Lung microvascular endothelial cell (primary cell): ENCODE measurements at regions not wholly inside any gene's neighbourhood (a gene's known extent, or its start where the extent isn't known, plus 50 kb on each side); places are given as distances from the start of the nearest gene placed in this dataset.

ENCODE experiments used
- DNase-seq, 2 donors: peaks; one replicate each; pipeline versions ENCODE4 v3.0.0 to v3.0.0-alpha.2; 2010; ENCODE audit warnings: low read depth in 2 of 2

DNA sequence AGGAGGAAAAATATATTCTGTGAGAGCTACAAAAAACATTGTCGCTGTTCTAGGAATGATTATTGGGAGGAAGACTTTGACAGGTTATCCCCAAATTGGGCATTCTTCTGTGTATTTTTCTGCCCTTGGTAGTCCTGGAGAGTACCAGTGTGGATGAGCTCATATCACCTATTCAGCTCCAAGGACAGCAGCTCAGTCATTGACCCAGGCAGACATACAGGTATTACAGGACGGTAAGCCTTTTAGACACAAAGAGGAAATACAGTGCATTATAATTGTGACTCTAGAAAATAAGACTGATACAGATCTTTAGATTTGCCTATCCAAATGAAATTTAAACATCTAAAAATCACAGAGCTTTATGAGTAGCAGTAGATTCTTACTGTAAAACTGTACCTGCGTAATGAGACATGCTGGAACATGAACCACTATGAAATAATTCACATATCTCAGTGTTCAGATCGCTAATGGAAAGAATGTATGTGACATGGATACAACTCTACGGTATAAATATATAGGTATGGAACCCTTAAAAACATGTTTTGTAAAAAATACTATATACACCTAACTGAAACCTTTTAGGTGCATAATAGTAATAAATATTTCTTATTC, 56.0 kb downstream of the PLK2 start:
- DNase-seq, result no peak

DNA sequence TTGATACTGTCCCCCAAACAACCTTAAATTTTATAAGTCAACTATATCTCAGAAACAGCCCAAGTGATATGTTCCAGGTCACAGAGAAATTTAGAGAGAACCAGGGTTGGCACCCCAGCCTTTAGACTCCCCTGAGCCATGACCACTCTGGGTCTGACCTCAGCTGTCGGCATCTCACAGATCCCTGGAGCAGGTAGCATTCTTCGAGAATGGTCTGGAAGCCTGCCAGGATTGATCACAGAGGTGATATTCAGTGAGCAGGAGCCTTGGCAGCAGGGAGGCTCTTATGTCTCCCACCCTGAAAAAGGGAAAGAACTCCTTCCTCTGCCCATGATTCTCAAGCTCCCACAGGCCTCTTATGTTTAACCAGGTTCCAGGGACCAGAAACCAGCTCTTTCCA, 58.2 kb downstream of the PLK2 start:
- no peak for DNase-seq

DNA sequence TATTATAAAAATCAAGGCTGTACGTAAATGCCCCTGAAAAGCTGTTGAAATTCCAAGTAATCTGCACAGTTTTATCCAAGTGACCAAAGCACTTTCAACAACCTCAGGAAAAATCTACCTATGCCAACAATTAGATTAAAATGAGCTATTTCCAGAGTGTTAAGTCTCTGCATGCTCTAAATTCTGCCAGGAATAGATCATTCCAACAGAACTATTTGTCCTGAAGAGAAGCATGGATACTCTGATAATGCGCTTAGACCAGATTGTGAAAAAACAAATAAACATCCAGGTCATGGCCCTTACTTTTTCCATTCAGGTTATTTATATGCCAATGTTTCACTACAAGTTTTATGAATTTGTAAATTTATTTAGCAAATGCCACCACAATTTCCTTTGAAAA, 59.1 kb downstream of the PLK2 start:
- no peak for DNase-seq

DNA sequence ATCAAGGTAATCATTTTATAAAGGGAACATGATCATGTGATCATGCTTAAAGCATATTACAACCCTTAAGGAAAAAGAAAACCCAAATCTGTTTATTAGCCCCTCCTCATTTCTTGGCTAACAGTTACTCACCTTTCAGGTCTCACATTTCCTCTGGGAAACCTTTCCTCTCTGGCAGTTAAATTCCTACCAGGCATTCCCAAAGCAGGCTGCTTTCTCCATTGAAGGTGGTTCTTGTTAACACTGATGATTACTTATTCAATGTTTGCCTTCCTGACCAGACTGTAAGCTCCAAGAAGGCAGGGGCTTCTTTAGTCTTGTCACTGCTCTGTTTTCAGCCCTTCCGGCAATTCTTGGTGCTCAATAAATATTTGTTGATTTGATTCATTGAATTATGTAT, 59.9 kb downstream of the PLK2 start:
- no peak for DNase-seq

DNA sequence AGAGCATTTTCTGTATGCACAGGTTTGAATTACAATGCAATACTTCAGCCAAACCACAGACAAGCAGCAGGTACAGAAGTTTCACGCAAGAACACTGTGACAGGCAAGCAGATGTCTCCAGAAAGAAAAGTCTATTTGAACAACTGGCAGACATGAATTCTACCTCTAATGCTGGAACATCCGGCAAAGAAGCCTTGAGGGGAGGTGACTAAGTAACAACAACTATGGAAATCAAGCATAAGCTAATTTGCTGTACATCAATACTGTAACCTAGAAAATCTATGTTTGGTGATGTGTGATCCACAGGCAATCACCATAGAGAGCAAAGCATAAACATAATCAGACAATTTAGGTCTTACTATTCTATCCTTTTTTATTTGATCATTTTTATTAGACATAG, 65.5 kb downstream of the PLK2 start:
- no peak for DNase-seq

DNA sequence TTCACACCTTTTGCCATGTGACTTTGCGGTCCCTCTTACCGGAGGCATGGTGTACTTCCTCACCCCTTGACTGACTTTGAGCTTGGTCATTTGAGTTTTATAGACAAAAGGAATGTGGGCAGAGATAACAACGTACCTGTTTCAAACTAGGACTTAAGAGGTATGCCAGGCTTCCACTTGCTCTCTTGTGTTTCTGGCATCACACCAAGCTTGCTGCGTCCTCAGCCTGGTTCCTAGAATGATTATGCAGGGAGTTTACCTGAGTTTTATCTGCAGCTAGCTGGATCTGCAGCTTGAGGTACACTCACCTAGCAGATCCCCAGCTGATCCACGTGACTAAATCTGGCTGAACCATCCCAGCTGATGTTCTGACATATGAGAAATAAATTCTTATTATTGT, 66.2 kb downstream of the PLK2 start:
- no peak for DNase-seq

DNA sequence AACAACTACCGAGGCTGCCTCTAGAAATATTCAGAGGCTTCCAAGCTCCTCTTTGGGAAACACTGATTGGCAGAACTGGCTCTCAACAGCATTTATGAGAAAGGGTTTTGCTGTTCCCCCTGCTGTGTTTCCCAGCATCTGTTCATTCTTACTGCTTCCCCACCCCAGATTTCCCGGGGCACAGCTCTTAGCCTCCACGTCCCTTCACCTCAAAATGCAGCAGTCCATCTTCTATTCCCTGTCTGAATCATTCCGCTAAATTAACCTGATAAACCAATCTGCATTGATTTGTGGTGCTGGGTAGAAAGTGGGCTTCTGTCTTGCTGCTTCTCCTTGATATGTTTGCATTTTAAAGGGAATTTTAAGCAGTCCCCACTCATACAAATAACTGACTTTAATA, 67.4 kb downstream of the PLK2 start:
- no peak for DNase-seq

DNA sequence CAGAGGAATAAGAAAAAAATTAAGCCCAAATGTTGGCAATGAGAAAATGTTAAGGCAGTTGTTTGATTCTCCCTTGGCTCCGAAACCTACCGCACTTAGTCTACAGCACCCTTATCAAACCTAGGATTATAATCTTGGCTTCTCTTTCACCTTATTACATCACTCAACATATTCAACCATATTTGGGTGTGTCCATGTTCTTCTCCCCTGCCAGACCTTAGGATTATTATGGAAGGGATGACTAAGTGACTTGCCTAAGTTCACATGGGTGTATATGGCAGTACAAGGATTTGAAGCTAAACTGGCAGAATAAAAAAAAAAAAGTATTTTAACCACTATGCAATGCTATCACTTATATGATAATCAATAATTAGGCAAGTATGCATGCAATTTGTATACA, 76.4 kb downstream of the PLK2 start:
- no peak for DNase-seq

DNA sequence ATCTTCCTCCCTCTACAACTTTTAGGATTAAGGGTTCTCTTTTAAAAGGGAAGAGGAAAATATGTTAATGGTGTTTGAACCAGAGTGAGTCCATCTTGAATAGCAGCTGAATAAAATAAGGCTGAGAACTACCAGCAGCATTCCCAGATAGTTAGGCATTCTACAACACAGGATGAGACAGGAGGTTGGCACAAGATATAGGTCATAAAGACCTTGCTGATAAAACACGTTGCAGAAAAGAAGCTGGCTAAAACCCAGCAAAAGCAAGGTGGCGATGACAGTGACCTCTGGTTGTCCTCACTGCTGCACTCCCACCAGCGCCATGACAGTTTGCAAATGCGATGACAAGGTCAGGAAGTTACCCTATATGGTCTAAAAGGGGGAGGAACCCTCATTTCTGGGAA, 77.8 kb downstream of the PLK2 start:
- no peak for DNase-seq

DNA sequence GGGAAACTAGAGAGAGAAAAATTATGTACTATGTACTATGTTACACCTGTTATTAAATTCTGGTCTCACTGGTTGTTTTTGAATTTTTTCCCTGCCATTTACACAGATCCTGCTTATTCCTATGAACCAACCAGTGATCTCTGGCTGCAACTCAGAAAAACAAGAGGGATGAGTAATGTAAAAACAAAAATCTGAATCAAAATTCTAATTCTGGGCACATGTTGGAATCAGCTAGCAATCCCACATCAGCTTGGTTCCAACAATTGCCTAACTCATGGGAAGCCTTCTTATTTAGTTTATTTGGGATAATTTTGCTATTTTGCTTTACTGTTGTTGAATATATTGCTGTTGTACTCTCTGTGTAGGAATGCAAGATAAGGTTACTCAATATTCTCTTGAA, 78.3 kb downstream of the PLK2 start:
- no peak for DNase-seq

DNA sequence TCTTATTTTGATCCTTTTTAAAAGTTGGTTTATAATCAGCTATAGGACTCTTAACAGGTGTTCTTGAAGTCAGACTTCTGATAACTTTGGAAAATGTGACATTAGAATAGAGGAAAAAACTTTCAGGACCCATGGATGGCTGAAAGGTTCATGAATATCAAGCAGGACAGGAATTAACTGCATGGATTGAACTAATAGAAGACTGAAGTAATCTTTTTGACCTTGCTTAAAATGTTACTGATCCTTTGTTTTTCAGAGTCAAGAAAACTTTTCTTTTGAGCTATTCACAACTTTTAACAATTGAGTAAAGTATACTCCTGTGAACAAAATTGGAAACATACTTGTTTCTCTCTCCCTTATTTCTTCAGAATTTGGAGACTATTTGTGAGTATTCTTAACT, 79.2 kb downstream of the PLK2 start:
- DNase-seq, result no peak

DNA sequence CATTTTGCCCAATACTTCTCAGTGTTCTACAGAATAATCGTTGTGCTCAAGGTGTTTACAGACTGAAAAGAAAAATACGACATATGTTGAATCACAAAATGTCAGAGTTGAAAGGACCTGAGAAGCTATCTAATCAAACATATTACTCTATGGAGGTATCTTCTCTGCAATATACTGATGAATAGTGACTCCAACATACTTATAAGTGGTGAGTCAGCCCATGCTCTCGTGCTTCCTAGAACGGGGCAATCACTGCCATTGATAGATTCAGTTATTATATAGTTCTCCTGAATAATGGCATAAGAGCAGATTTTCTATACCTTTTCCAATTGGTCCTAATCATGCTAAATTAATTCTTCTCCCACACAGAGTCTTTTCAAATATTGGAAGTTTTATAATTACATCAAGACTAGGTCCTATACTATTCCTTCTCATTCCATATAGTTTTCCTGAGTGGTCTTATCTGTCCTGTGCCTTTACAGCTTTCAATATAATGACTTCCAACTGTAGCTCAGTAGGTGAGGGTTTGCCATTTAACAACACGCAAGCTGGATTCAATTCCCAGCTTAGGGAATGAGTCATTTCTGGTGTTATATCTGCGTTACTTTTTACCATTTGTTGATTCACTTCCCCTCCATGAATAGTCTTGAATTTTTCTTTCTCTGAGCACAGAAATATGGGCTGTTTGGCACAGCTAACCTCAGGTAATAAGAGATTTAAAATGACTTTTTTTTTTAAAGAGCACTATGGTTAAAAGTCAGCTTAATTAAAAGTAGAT, 81.1 kb downstream of the PLK2 start:
- peak in 1 of 2 donors; percentile 72 for DNase-seq

DNA sequence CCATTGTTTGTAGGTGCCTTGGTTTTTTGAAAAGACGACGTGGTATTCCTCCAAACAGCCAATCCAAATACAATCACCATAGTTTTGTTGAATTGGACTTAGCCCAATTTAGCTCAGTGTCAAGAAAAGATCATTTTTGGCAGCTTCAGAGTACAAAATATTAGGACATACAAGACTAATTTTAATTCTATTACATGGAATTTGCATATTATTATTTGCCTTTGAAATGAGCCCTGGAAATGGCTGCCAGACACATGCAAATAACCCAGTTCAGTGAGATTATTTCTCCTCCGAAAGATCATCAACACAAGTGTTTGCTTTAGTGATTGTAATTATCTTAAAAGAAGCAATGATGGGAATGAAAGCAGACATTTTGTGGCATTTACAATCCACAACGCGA, 89.3 kb downstream of the PLK2 start:
- DNase-seq, result no peak

DNA sequence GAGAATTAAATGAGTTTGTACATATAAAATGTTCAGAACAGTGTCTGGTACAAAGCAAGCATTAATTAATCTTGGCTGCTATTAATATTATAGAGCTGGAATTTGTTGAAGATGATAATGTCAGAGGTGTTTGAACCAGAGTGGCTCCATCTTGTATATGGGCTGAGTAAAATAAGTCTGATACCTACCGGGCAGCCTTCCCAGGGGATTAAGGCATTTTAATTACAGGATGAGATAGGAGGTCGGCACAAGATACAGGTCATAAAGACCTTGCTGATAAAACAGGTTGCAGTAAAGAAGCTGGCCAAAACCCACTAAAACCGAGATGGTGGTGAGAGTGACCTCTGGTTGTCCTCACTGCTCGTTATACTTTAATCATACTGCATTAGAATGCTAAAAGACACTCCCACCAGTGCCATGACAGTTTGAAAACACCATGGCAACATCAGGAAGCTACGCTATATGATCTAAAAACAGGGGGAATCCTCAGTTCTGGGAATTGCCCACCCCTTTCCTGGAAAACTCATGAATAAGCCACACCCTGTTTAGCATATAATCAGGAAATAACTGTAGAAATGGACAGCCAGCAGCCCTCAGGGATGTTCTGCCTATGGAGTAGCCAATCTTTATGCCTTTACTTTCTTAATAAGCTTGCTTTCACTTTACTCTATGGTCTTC, 90.2 kb downstream of the PLK2 start:
- DNase-seq, result peak in 1 of 2 donors; percentile 1

DNA sequence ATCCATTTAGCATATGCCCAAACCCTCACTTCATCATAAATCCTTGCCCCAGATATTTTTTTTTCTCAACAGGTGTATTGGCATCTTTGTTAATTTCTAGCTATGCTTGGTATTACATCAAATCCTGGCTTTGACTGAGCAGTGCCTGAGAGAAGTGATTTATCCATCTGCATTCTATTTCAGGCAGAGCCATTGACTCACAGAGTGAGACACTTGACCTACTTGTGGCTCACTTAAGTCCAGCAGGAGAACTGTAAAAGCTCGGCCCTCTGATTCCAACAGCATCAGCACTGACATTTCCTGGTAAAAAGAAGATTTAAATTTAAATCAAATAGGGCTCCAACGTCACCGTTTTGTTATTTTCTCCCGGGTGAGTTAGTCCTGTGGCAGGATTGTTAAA, 93.4 kb downstream of the PLK2 start:
- DNase-seq, result peak in 1 of 2 donors; percentile 36

DNA sequence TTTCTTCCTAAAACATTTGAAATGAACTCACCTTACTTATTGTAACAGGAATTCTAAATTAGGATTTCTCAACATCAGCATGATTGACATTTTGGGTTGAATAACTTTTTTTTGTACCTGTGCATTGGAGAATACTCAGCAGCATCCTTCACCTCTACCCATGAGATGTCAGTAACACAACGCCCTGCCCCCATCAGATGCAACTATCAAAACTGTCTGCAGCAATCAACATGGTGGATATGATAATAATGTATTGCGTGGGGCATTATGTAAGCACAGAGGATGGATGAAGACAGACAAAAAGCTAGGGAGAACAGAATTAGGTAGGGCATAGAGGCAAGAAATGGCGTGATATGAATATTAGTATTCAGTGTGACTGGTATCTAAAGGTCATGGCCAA, 94.1 kb downstream of the PLK2 start:
- no peak for DNase-seq

DNA sequence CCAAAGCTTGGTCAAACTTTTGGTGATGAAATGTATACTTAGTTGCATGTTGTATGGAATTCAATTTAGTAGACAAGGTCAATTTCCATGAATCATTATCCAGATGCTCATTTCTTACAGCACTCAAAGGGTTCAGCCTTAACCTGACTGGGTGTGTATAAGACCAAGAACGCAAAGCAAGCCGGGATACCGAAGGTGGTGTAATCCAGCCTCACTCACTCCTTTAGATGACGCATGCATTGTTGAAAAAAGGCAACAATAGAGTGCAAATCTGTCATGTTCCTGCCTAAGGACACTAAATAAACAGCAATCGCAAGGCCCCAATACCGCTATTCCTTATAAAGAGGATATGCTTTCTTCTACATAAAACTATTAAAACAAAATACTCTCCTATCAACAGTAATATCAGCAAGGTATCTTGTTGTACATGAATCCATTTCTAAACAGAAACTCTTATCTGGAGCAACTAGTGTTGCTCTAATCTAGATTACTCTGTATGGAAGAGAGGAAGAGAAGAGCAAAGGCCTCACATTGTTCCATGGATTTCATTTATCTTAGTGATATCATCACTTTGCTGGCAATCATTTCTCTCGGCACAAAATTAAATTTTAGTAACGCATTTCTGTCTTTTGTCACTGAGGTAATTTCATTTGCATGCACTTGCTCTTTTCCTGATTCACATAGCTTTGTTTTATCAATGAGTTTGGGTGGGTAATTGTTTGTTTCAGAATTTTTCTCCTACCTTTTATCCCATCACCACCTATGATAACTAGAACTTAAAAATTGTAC, 96.2 kb downstream of the PLK2 start:
- no peak for DNase-seq

DNA sequence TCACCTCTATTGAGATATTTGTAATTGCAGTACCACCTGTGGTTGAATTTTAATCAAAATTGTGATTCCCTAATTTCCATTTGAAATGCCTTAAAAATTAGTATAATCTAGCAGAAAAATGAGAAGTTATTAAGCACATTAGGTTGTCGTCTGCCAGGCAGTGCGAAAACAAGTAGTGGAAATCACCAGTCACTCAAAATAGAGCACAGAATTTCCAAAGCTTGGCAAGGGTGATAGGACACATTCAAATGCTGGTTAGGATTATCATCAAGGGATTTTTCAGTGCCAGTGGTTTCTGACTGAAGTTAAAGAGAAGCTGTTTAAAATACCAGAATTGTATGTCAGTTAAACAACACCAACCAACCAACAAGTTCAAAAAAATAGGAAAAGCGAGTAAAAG, 97.8 kb downstream of the PLK2 start:
- no peak for DNase-seq

DNA sequence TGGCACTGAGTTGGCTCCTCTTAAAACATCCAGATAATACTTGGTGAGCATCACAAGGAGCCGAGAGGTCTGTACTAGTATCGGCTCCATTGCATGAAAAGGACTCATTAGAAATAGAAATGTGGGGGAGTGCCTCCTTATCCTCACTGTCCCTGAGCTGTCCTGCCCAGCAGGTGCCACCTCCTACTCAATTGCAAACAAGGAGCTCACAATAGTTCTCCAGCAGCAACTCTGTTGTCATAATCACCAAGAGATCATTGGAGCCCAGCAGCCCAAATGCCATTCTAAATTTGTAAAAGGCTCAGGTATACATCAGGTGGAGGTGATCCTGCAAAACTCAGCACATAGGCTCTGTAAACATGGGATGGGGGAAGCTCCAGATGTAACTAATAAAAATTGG, 99.1 kb downstream of the PLK2 start:
- no peak for DNase-seq

DNA sequence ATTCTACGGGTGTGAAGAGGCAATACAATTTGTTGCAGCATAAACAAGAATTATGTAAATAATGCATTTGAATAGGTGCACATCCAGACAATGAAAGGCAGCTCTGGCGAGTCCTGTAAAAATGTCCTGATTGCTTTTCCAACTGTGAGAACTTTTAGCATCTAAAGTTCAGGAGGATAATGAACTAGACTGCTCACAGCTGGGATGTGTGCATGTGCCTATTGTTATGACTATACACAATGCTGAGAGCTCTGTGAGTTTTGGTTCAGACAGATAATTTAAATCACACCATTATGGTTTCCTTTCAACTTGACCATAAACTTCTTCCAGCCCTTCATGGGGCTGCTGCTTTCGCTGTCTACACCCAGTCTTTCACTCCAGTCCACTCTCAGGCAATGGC, 99.9 kb downstream of the PLK2 start:
- no peak for DNase-seq

DNA sequence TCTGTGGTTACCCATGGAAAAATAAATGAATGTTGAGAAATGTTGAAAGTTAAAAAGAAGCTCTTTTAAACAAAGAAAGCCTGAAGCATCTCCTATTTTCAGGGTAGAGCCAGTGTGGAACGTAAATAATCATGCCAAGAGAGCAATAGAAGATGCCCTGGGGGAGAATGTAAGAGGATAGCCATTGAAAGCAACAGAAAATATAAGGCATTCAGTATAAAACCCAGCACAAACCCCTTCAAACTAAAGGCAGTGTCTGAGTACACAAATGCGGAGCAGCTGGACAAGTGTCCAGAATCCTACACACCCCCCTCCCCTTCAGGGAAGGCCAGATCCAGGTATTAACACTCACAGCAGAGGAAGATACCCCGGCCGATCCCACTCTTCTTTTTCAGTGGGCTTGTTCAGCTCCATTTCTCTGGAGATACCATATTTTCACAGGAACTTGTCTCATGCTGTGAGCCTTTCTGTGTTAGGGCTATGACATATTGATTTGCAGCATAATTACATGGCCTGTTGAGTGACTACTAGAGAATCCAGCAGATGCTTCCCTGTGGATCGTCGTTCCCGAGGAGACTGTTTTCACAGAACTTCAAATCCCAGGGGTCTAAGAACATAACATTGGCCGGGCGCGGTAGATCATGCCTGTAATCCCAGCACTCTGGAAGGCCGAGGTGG, 101.2 kb downstream of the PLK2 start:
- no peak for DNase-seq
